Activated CD8-positive, alpha-beta T cell treated with anti-CD3 and anti-CD28 coated beads for 36 hours (primary cell): ENCODE measurements at regions not wholly inside any gene's neighbourhood (a gene's known extent, or its start where the extent isn't known, plus 50 kb on each side); places are given as distances from the start of the nearest gene placed in this dataset.

Experiments used
- ATAC-seq: fragments of 200-7000 bp; cut with Tn5 transposase; one replicate; pipeline ENCODE4 v1.10.0; 2021; ENCODE audit warnings: mild to moderate bottlenecking, moderate library complexity
- CTCF ChIA-PET: fragments of 350-600 bp; sonication (Branson Sonifier 250); formaldehyde crosslinking; loops from one replicate; lab custom pipeline; 2021; ENCODE audit warnings: antibody characterized with exemption; lab: Charles Lee
- POLR2A ChIA-PET: fragments of 350-600 bp; sonication (Branson Sonifier 250); formaldehyde crosslinking; loops from one replicate; lab custom pipeline; 2021; ENCODE audit warnings: antibody characterized with exemption; lab: Charles Lee
- DNase-seq: peaks from one replicate; pipeline ENCODE4 v3.0.0-alpha.2; 2020
- H3K27ac Mint-ChIP-seq: one replicate; pipeline ENCODE4 v1.8.0; 2021; ENCODE audit warnings: mild to moderate bottlenecking, mixed read lengths
- H3K27me3 Mint-ChIP-seq: one replicate; pipeline ENCODE4 v1.8.0; 2021; ENCODE audit warnings: mixed read lengths
- H3K36me3 Mint-ChIP-seq: one replicate; pipeline ENCODE4 v1.8.0; 2021; ENCODE audit warnings: low read depth, mixed read lengths
- H3K4me1 Mint-ChIP-seq: one replicate; pipeline ENCODE4 v1.8.0; 2021; ENCODE audit warnings: low read depth, mixed read lengths
- H3K4me3 Mint-ChIP-seq: one replicate; pipeline ENCODE4 v1.8.0; 2021; ENCODE audit warnings: mild to moderate bottlenecking, moderate library complexity, mixed read lengths
- H3K9me3 Mint-ChIP-seq: one replicate; pipeline ENCODE4 v1.8.0; 2021; ENCODE audit warnings: mixed read lengths
- CTCF ChIP-seq: fragments of 200-600 bp; IDR thresholded peaks from one replicate; pipeline ENCODE4 v1.8.0; 2022; ENCODE audit warnings: antibody characterized with exemption, mild to moderate bottlenecking
- intact Hi-C: fragments of 100-400 bp; cut with micrococcal nuclease; formaldehyde crosslinking; loops from one replicate; pipeline ENCODE4 v1.10.0; 2022

GRCh38 chr9:81053298-81054025 is 635.9 kb downstream of the TLE1 start:
- ChIA-PET CTCF (no interaction called here), POLR2A (no interaction called here)
- H3K27me3 Mint-ChIP-seq = no peaks in the 10 kb centered on the region
- H3K9me3 Mint-ChIP-seq = no peaks in the 10 kb centered on the region
- ATAC-seq (no peak), DNase-seq (no peak)
- H3K4me3 Mint-ChIP-seq = no peak overlapping the region
- H3K4me1 Mint-ChIP-seq = no peaks in the 10 kb centered on the region
- no peak overlapping the region for H3K27ac Mint-ChIP-seq
- intact Hi-C loops = no loop called here
- no peak for TF ChIP-seq CTCF
- no peaks in the 10 kb centered on the region for H3K36me3 Mint-ChIP-seq

GRCh38 chr9:81052846-81053245 is 636.5 kb downstream of the TLE1 start:
- H3K27me3 Mint-ChIP-seq = no peaks in the 10 kb centered on the region
- no peak for TF ChIP-seq CTCF
- no peaks in the 10 kb centered on the region for H3K9me3 Mint-ChIP-seq
- H3K27ac Mint-ChIP-seq = no peak overlapping the region
- H3K4me1 Mint-ChIP-seq = no peaks in the 10 kb centered on the region
- H3K36me3 Mint-ChIP-seq = no peaks in the 10 kb centered on the region
- CTCF ChIA-PET = no interaction called here
- no peak overlapping the region for H3K4me3 Mint-ChIP-seq
- POLR2A ChIA-PET = no interaction called here
- intact Hi-C loops = no loop called here
- ATAC-seq = no peak
- no peak for DNase-seq

GRCh38 chr9:81047280-81047679 is 642.1 kb downstream of the TLE1 start:
- DNase-seq (no peak), ATAC-seq (no peak)
- no peaks in the 10 kb centered on the region for H3K36me3 Mint-ChIP-seq
- intact Hi-C loops = no loop called here
- no peaks in the 10 kb centered on the region for H3K4me1 Mint-ChIP-seq
- peaks cover 2% of the 10 kb centered on the region for H3K27me3 Mint-ChIP-seq
- no peak for TF ChIP-seq CTCF
- ChIA-PET POLR2A (interaction anchor here (0.6 kb wide), 1 partner anchor 104 kb away, joined by 3 read pairs; no protein-coding TSS in a partner anchor), CTCF (no interaction called here)
- no peak overlapping the region for H3K27ac Mint-ChIP-seq
- H3K9me3 Mint-ChIP-seq = no peaks in the 10 kb centered on the region
- no peak overlapping the region for H3K4me3 Mint-ChIP-seq

- no peaks in the 10 kb centered on the region for H3K9me3 Mint-ChIP-seq
- ChIA-PET POLR2A (no interaction called here), CTCF (interaction anchor here (0.8 kb wide), 1 partner anchor 20 kb away, joined by 3 read pairs; no protein-coding TSS in a partner anchor)
- H3K4me3 Mint-ChIP-seq = no peak overlapping the region
- H3K4me1 Mint-ChIP-seq = no peaks in the 10 kb centered on the region
- peaks cover 2% of the 10 kb centered on the region for H3K27me3 Mint-ChIP-seq
- no peak for ATAC-seq
- H3K27ac Mint-ChIP-seq = no peak overlapping the region
- intact Hi-C loops = no loop called here
- DNase-seq = no peak
- no peak for TF ChIP-seq CTCF
- no peaks in the 10 kb centered on the region for H3K36me3 Mint-ChIP-seq
Measured at GRCh38 chr9:81045658-81046057, 643.7 kb downstream of the TLE1 start.

GRCh38 chr9:81037889-81038288 is 651.5 kb downstream of the TLE1 start:
- no peaks in the 10 kb centered on the region for H3K9me3 Mint-ChIP-seq
- POLR2A ChIA-PET = no interaction called here

More at GRCh38 chr9:81037889-81038288, 651.5 kb downstream of the TLE1 start:
- Mint-ChIP-seq H3K4me3 (no peak overlapping the region), H3K36me3 (no peaks in the 10 kb centered on the region), H3K4me1 (no peaks in the 10 kb centered on the region), H3K27me3 (peaks cover 2% of the 10 kb centered on the region), H3K27ac (no peak overlapping the region)
- CTCF ChIA-PET = no interaction called here
- no peak for TF ChIP-seq CTCF
- ATAC-seq (no peak), DNase-seq (no peak)
- intact Hi-C loops = no loop called here
